GM18505 (cell line): ENCODE measurements at regions not wholly inside any gene's neighbourhood (a gene's known extent, or its start where the extent isn't known, plus 50 kb on each side); places are given as distances from the start of the nearest gene placed in this dataset.

Experiments used
- ATAC-seq: cut with Tn5 transposase; IDR thresholded peaks from one replicate; pipeline ENCODE4 v1.9.1; 2021; ENCODE audit not compliant: unreplicated experiment
- POLR2A ChIP-seq: IDR thresholded peaks from 4 replicates; pipeline ENCODE4 v1.6.1; 2011; ENCODE audit warnings: borderline replicate concordance; ENCODE audit not compliant: insufficient read depth, insufficient read length; ENCODE audit errors: extremely low read depth

- no peak for ATAC-seq
These were observed 189.0 kb upstream of the CDKN3 start for GRCh38 chr14:54207476-54208462.

GRCh38 chr14:54208751-54209150 lies 188.1 kb upstream of the CDKN3 start:
- ATAC-seq = no peak
- TF ChIP-seq POLR2A = no peak

More at GRCh38 chr14:54207476-54208462, 189.0 kb upstream of the CDKN3 start:
- no peak for TF ChIP-seq POLR2A

- TF ChIP-seq POLR2A = no peak
- ATAC-seq = no peak
These were observed 187.1 kb upstream of the CDKN3 start for GRCh38 chr14:54209511-54210250.

GRCh38 chr14:54211551-54212308 lies 185.1 kb upstream of the CDKN3 start:
- no peak for ATAC-seq
- no peak for TF ChIP-seq POLR2A

GRCh38 chr14:54213536-54213935 lies 183.3 kb upstream of the CDKN3 start:
- TF ChIP-seq POLR2A = no peak
- no peak for ATAC-seq

- no peak for TF ChIP-seq POLR2A
- ATAC-seq = no peak
These were observed 180.0 kb upstream of the CDKN3 start for GRCh38 chr14:54216827-54217226.

- no peak for ATAC-seq
- TF ChIP-seq POLR2A = no peak
These were observed 177.3 kb upstream of the CDKN3 start for GRCh38 chr14:54219261-54220070.

- no peak for ATAC-seq
- no peak for TF ChIP-seq POLR2A
These were observed 176.6 kb upstream of the CDKN3 start for GRCh38 chr14:54220071-54220703.

- TF ChIP-seq POLR2A = no peak
- no peak for ATAC-seq
These were observed 175.9 kb upstream of the CDKN3 start for GRCh38 chr14:54220704-54221431.

GRCh38 chr14:54221432-54221803 lies 175.4 kb upstream of the CDKN3 start:
- no peak for ATAC-seq

GRCh38 chr14:54221971-54222370 lies 174.8 kb upstream of the CDKN3 start:
- no peak for TF ChIP-seq POLR2A
- ATAC-seq = no peak

More at GRCh38 chr14:54221432-54221803, 175.4 kb upstream of the CDKN3 start:
- TF ChIP-seq POLR2A = no peak
